Nephron (organoid): ENCODE measurements at regions not wholly inside any gene's neighbourhood (a gene's known extent, or its start where the extent isn't known, plus 50 kb on each side); places are given as distances from the start of the nearest gene placed in this dataset.

Experiments
- H3K27ac Mint-ChIP-seq, 3 experiments: 2 replicates each; pipeline ENCODE4 v1.8.0; 2020; ENCODE audit warnings: mixed read lengths in 3 of 3, mild to moderate bottlenecking in 2 of 3, moderate library complexity in 1 of 3
- H3K27me3 Mint-ChIP-seq: 2 replicates; pipeline ENCODE4 v1.8.0; 2021; ENCODE audit warnings: low read depth, mild to moderate bottlenecking, moderate library complexity, mixed read lengths
- H3K36me3 Mint-ChIP-seq: 2 replicates; pipeline ENCODE4 v1.8.0; 2020; ENCODE audit warnings: low read depth, mixed read lengths
- H3K4me1 Mint-ChIP-seq: 2 replicates; pipeline ENCODE4 v1.8.0; 2020; ENCODE audit warnings: mixed read lengths
- H3K4me3 Mint-ChIP-seq, 3 experiments: 2 replicates each; pipeline ENCODE4 v1.8.0; 2020; ENCODE audit warnings: mild to moderate bottlenecking in 3 of 3, mixed read lengths in 3 of 3, moderate library complexity in 2 of 3
- H3K9me3 Mint-ChIP-seq: 2 replicates; pipeline ENCODE4 v1.8.0; 2020; ENCODE audit warnings: mixed read lengths
- CTCF ChIP-seq, 3 experiments: fragments of 200-600 bp; sonication (generic); IDR thresholded peaks; one replicate each; pipeline ENCODE4 v1.5.0; 2021; ENCODE audit warnings: antibody characterized with exemption in 3 of 3; ENCODE audit not compliant: unreplicated experiment in 3 of 3

GRCh38 chr3:194977356-194977755, 291.7 kb downstream of the FAM43A start:
- H3K36me3 Mint-ChIP-seq, result no peaks in the 10 kb centered on the region
- peaks cover 9% of the 10 kb centered on the region for H3K27me3 Mint-ChIP-seq
- no peak overlapping the region for H3K27ac Mint-ChIP-seq
- H3K4me1 Mint-ChIP-seq, result peaks cover 4% of the 10 kb centered on the region
- H3K4me3 Mint-ChIP-seq, result no peak overlapping the region
- peaks cover 5% of the 10 kb centered on the region for H3K9me3 Mint-ChIP-seq
- no peak for TF ChIP-seq CTCF (IDR thresholded peaks at IDR 0.05; ENCODE audit: unreplicated experiment in 3 of 3)

DNA sequence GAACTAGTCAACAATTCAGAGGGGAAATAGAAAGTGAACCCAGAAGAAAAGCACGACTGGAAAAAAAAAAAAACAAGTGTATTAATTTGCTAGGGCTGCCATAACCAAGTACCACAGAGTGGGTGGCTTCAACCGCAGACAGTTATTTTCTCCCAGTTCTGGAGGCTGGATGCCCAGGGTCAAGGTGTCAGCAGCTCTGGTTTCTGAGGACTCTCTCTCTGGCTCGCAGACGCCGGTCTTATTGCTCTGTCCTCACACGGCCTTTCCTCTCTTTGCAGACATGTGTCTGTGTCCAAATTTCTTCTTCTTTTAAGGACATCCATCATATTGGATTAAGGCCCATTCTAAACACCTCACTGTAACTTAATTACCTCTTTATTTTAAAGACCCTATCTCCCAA, 291.8 kb downstream of the XXYLT1 start:
- no peaks in the 10 kb centered on the region for H3K36me3 Mint-ChIP-seq

GRCh38 chr3:194982472-194982871, 288.5 kb downstream of the XXYLT1 start:
- Mint-ChIP-seq H3K4me3 (no peak overlapping the region), H3K4me1 (peaks cover 37% of the 10 kb centered on the region), H3K27me3 (peaks cover 6% of the 10 kb centered on the region), H3K27ac (no peak overlapping the region), H3K36me3 (no peaks in the 10 kb centered on the region), H3K9me3 (peaks cover 7% of the 10 kb centered on the region)
- TF ChIP-seq CTCF (IDR thresholded peaks at IDR 0.05; ENCODE audit: unreplicated experiment in 3 of 3), result no peak

More for the DNA sequence above, 291.8 kb downstream of the XXYLT1 start:
- Mint-ChIP-seq H3K27ac (no peak overlapping the region), H3K27me3 (peaks cover 5% of the 10 kb centered on the region), H3K4me3 (no peak overlapping the region), H3K9me3 (peaks cover 7% of the 10 kb centered on the region), H3K4me1 (peaks cover 16% of the 10 kb centered on the region)
- no peak for TF ChIP-seq CTCF (IDR thresholded peaks at IDR 0.05; ENCODE audit: unreplicated experiment in 3 of 3)

- no peak for TF ChIP-seq CTCF (IDR thresholded peaks at IDR 0.05; ENCODE audit: unreplicated experiment in 3 of 3)
- Mint-ChIP-seq H3K4me1 (peaks cover 37% of the 10 kb centered on the region), H3K9me3 (peaks cover 7% of the 10 kb centered on the region), H3K27ac (no peak overlapping the region), H3K36me3 (no peaks in the 10 kb centered on the region), H3K27me3 (peaks cover 7% of the 10 kb centered on the region), H3K4me3 (no peak overlapping the region)
Observed at GRCh38 chr3:194983121-194983520, 287.8 kb downstream of the XXYLT1 start.

DNA sequence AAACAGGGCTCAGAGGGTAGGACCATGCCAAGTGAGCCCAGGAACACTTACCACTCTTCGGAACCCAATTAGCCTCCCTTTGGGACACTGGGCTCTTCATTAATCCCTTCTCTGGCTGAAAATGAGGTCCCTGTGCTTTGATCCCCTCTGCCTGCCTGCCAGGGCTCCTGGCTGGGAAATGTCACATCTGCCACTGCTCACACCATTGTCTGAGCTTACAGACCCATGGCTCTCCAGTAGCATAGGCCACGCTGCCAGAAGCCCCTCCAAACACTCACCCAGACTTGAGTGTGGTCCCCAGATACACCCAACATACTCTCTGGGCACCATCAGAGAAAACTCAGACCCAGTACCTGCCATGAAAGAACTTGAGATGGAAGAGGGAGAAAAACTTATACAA, 287.3 kb downstream of the XXYLT1 start:
- no peak for TF ChIP-seq CTCF (IDR thresholded peaks at IDR 0.05; ENCODE audit: unreplicated experiment in 3 of 3)
- Mint-ChIP-seq H3K27me3 (peaks cover 8% of the 10 kb centered on the region), H3K36me3 (no peaks in the 10 kb centered on the region), H3K4me1 (peaks cover 37% of the 10 kb centered on the region), H3K4me3 (peak overlapping the region in 1 of 3 experiments; percentile 11), H3K9me3 (peaks cover 7% of the 10 kb centered on the region), H3K27ac (peak overlapping the region in 1 of 3 experiments; percentile 38)

DNA sequence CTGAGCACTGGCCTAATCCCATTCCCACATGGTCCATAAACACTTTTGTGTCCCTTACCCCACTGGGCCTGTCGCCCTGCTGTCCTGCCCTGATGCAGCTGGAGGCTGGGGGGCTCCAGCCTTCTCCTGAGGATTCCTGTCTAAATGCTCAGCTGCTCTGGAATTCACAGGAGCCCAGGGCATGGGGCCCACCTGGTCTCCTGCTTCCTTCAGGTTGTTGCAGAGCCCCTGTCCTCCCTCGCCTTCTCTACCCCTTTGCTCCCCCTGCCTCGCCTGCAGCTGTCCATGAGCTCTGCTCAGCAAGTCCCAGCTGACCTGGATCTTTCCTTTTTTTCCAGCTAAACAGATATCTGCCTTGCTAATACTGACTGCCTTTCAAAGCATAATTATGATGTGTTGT, 286.9 kb downstream of the XXYLT1 start:
- TF ChIP-seq CTCF (IDR thresholded peaks at IDR 0.05; ENCODE audit: unreplicated experiment in 3 of 3), result no peak
- H3K27ac Mint-ChIP-seq, result no peak overlapping the region
- H3K36me3 Mint-ChIP-seq, result no peaks in the 10 kb centered on the region
- peaks cover 8% of the 10 kb centered on the region for H3K27me3 Mint-ChIP-seq
- H3K4me1 Mint-ChIP-seq, result peaks cover 37% of the 10 kb centered on the region
- H3K9me3 Mint-ChIP-seq, result peaks cover 7% of the 10 kb centered on the region
- H3K4me3 Mint-ChIP-seq, result peak overlapping the region in 1 of 3 experiments; percentile 1
